ENCODE measurements at regions not wholly inside any gene's neighbourhood (a gene's known extent, or its start where the extent isn't known, plus 50 kb on each side); places are given as distances from the start of the nearest gene placed in this dataset.

DNA sequence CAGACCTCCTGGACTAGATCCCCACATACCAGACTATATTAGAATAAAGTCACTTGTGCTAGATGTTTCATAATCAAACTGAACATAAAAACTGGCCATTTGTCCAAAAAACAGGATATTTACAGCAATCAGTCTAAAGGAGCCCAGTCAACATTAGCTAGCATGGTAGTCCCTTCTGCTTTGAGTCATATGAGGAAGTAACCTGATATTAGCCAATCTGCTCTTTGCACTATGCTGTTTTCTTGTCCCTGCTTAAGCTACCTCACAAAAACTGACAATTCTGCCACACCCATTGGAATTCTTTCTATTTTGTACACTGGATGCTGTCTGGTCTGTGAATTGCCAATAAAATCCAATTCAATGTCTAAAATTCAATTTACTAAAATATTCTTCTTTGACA is 1824.2 kb downstream of the OLFM4 start:
- Mint-ChIP-seq H3K4me3 (no peak overlapping the region), H3K27me3 (no peaks in the 10 kb centered on the region), H3K27ac (no peak overlapping the region), H3K9me3 (ENCODE audit: insufficient read depth) (peaks cover 3% of the 10 kb centered on the region), H3K4me1 (no peaks in the 10 kb centered on the region)
- Histone ChIP-seq H3K4me1 (ENCODE audit: control insufficient read depth in 2 of 2, insufficient read depth in 2 of 2, low read length in 2 of 2) (no peaks in the 10 kb centered on the region), H2AFZ (ENCODE audit: insufficient read depth, low read depth, low read length, poor library complexity, severe bottlenecking) (no peak overlapping the region), H3K27me3 (replicated peaks in 1 of 4; ENCODE audit: control extremely low read depth in 1 of 4, control insufficient read depth in 3 of 4, insufficient read depth in 4 of 4, low read length in 3 of 4) (no peaks in the 10 kb centered on the region), H3K4me3 (ENCODE audit: control extremely low read depth in 1 of 5, extremely low read depth in 1 of 5, insufficient read depth in 1 of 5, low read depth in 2 of 5, low read length in 4 of 5) (no peak overlapping the region), H3K36me3 (replicated peaks in 1 of 2; ENCODE audit: control extremely low read depth in 1 of 2, control insufficient read depth in 1 of 2, extremely low read depth in 1 of 2, insufficient read depth in 2 of 2, low read length in 1 of 2) (no peaks in the 10 kb centered on the region), H4K20me1 (ENCODE audit: control insufficient read depth, insufficient read depth, low read length, poor library complexity, severe bottlenecking) (no peaks in the 10 kb centered on the region), H3K79me2 (ENCODE audit: control insufficient read depth, insufficient read depth, low read length) (no peaks in the 10 kb centered on the region), H3K4me2 (replicated peaks; ENCODE audit: low read depth, low read length, poor library complexity, severe bottlenecking) (no peak overlapping the region), H3K9me3 (ENCODE audit: control extremely low read depth in 1 of 3, control insufficient read depth in 2 of 3, insufficient read depth in 1 of 3, low read length in 2 of 3) (peaks cover 0 to 3% (median 0%) of the 10 kb centered on the region in 3 donors), H3K9ac (ENCODE audit: low read length) (no peak overlapping the region), H3K27ac (ENCODE audit: low read length in 2 of 2) (no peak overlapping the region)
- CTCF ChIA-PET = no interaction called here
- intact Hi-C loops (cut with micrococcal nuclease) = no loop called here
- POLR2A ChIA-PET = no interaction called here
- ATAC-seq (ENCODE audit: low read depth) = no peak
- no peak for DNase-seq
- TF ChIP-seq CTCF (IDR thresholded peaks at IDR 0.05) = no peak
- no peak for TF ChIP-seq EZH2 (IDR thresholded peaks at IDR 0.05; ENCODE audit: borderline replicate concordance, insufficient read depth, low read depth, low read length, poor library complexity, severe bottlenecking)

DNA sequence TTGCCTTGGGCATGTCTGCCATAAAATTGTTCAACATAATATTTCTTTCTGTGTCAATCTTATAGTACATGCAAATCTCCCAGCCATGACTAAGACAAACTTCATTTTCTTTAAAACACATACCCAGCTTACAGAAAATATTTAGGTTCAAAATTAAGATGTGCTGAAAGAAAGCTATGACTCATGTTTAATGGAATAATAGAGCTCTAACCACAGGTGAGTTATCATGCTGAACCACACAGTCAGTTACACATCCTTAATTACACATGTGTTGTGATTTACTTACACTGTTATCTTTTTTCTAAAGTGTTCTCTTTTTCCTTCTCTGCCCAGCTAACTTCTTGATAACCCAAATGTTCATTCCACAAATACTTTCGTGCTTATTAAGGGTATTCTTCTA is 1831.2 kb downstream of the OLFM4 start:
- POLR2A ChIA-PET = no interaction called here
- no peak overlapping the region for H2AFZ ChIP-seq (ENCODE audit: insufficient read depth, low read depth, low read length, poor library complexity, severe bottlenecking)

More for the DNA sequence above, 1831.2 kb downstream of the OLFM4 start:
- H3K4me1 Mint-ChIP-seq = no peaks in the 10 kb centered on the region
- DNase-seq = no peak
- no peak overlapping the region for H3K27ac ChIP-seq (ENCODE audit: low read length in 2 of 2)
- no peaks in the 10 kb centered on the region for H3K36me3 ChIP-seq (replicated peaks in 1 of 2; ENCODE audit: control extremely low read depth in 1 of 2, control insufficient read depth in 1 of 2, extremely low read depth in 1 of 2, insufficient read depth in 2 of 2, low read length in 1 of 2)
- no peaks in the 10 kb centered on the region for H3K9me3 ChIP-seq (ENCODE audit: control extremely low read depth in 1 of 3, control insufficient read depth in 2 of 3, insufficient read depth in 1 of 3, low read length in 2 of 3)
- intact Hi-C loops (cut with micrococcal nuclease) = no loop called here
- peaks cover 4% of the 10 kb centered on the region for H3K9me3 Mint-ChIP-seq (ENCODE audit: insufficient read depth)
- H3K4me2 ChIP-seq (replicated peaks; ENCODE audit: low read depth, low read length, poor library complexity, severe bottlenecking) = no peak overlapping the region
- TF ChIP-seq EZH2 (IDR thresholded peaks at IDR 0.05; ENCODE audit: borderline replicate concordance, insufficient read depth, low read depth, low read length, poor library complexity, severe bottlenecking) (no peak), CTCF (IDR thresholded peaks at IDR 0.05) (no peak)
- H3K79me2 ChIP-seq (ENCODE audit: control insufficient read depth, insufficient read depth, low read length) = no peaks in the 10 kb centered on the region
- CTCF ChIA-PET = no interaction called here
- H3K4me1 ChIP-seq (ENCODE audit: control insufficient read depth in 2 of 2, insufficient read depth in 2 of 2, low read length in 2 of 2) = no peaks in the 10 kb centered on the region
- no peaks in the 10 kb centered on the region for H3K27me3 ChIP-seq (replicated peaks in 1 of 4; ENCODE audit: control extremely low read depth in 1 of 4, control insufficient read depth in 3 of 4, insufficient read depth in 4 of 4, low read length in 3 of 4)
- no peaks in the 10 kb centered on the region for H3K27me3 Mint-ChIP-seq
- no peak overlapping the region for H3K4me3 ChIP-seq (ENCODE audit: control extremely low read depth in 1 of 5, extremely low read depth in 1 of 5, insufficient read depth in 1 of 5, low read depth in 2 of 5, low read length in 4 of 5)
- no peaks in the 10 kb centered on the region for H4K20me1 ChIP-seq (ENCODE audit: control insufficient read depth, insufficient read depth, low read length, poor library complexity, severe bottlenecking)
- no CpG with 5 or more reads among the region's 1 CpG for WGBS (ENCODE audit: insufficient coverage)
- no peak for ATAC-seq (ENCODE audit: low read depth)
- no peak overlapping the region for H3K9ac ChIP-seq (ENCODE audit: low read length)
- no peak overlapping the region for H3K4me3 Mint-ChIP-seq
- H3K27ac Mint-ChIP-seq = no peak overlapping the region

All from B cell (primary cell).